Loucy (cell line): ENCODE measurements at regions not wholly inside any gene's neighbourhood (a gene's known extent, or its start where the extent isn't known, plus 50 kb on each side); places are given as distances from the start of the nearest gene placed in this dataset.

Source experiments
- H2AFZ ChIP-seq: fragments of 200-600 bp; sonication (generic); 2 replicates; pipeline ENCODE4 v1.6.0; 2016; ENCODE audit warnings: antibody characterized with exemption, mild to moderate bottlenecking, low read length, moderate library complexity
- H3F3A ChIP-seq: fragments of 200-600 bp; 2 replicates; pipeline ENCODE4 v1.6.0; 2016; ENCODE audit warnings: antibody characterized with exemption, low read depth, mild to moderate bottlenecking
- H3K27me3 ChIP-seq: fragments of 200-600 bp; sonication (generic); 2 replicates; pipeline ENCODE4 v1.6.1; 2014; ENCODE audit warnings: low read length, mild to moderate bottlenecking; ENCODE audit not compliant: insufficient read depth, poor library complexity, severe bottlenecking
- H3K36me3 ChIP-seq: fragments of 200-600 bp; sonication (generic); 2 replicates; pipeline ENCODE4 v1.6.1; 2016; ENCODE audit warnings: low read length; ENCODE audit not compliant: insufficient read depth
- H3K4me1 ChIP-seq: fragments of 200-600 bp; sonication (generic); 2 replicates; pipeline ENCODE4 v1.5.1; 2014; ENCODE audit warnings: low read length, mild to moderate bottlenecking; ENCODE audit not compliant: insufficient read depth, poor library complexity, severe bottlenecking
- H3K4me2 ChIP-seq: fragments of 200-600 bp; sonication (generic); 2 replicates; pipeline ENCODE4 v1.6.0; 2014; ENCODE audit warnings: antibody characterized with exemption, low read length, low read depth, mild to moderate bottlenecking; ENCODE audit not compliant: poor library complexity, severe bottlenecking
- H3K4me3 ChIP-seq: fragments of 200-600 bp; sonication (generic); 2 replicates; pipeline ENCODE4 v1.5.1; 2014; ENCODE audit warnings: low read length, mild to moderate bottlenecking, mixed read lengths; ENCODE audit not compliant: poor library complexity, severe bottlenecking
- H3K79me2 ChIP-seq: fragments of 200-600 bp; sonication (generic); 2 replicates; pipeline ENCODE4 v1.6.1; 2014; ENCODE audit warnings: low read length; ENCODE audit not compliant: insufficient read depth
- H3K9ac ChIP-seq: fragments of 200-600 bp; sonication (generic); 2 replicates; pipeline ENCODE4 v1.6.0; 2014; ENCODE audit warnings: mild to moderate bottlenecking, low read depth, low read length, moderate library complexity; ENCODE audit not compliant: poor library complexity, severe bottlenecking
- H3K9me2 ChIP-seq: fragments of 200-600 bp; sonication (generic); replicated peaks from 2 replicates; pipeline ENCODE4 v1.6.1; 2016; ENCODE audit warnings: low read depth, low read length, mixed read lengths
- H3K9me3 ChIP-seq: fragments of 200-600 bp; sonication (generic); 2 replicates; pipeline ENCODE4 v1.6.1; 2014; ENCODE audit warnings: mild to moderate bottlenecking, antibody characterized with exemption, low read length, low read depth; ENCODE audit not compliant: insufficient read depth
- H4K20me1 ChIP-seq: fragments of 200-600 bp; sonication (generic); 2 replicates; pipeline ENCODE4 v1.6.0; 2014; ENCODE audit warnings: antibody characterized with exemption, low read length, mild to moderate bottlenecking; ENCODE audit not compliant: insufficient read depth, poor library complexity, severe bottlenecking
- EZH2phosphoT487 ChIP-seq: fragments of 200-600 bp; IDR thresholded peaks from 2 replicates; pipeline ENCODE4 v1.6.1; 2018; ENCODE audit warnings: antibody characterized with exemption, mild to moderate bottlenecking, moderate library complexity, borderline replicate concordance
- TF ChIP-seq, protein P1 (sequence below): fragments of 200-600 bp; sonication (generic); conservative IDR thresholded peaks from 2 replicates; pipeline ENCODE4 v1.5.1; 2014; ENCODE audit warnings: mild to moderate bottlenecking, antibody characterized with exemption, low read length

DNA sequence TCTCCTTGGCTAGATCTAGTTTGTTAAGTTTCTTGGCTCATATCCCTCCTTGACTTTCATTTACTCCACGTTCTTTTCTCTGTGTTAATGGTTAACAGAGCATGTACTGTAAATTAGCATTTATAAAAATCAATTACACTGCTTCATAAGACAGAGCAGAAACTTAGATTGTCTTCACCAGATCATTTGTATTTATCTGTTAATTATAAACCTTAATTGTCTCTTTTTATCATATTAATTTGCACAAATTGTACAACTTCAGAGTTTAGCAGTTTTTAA, 221.2 kb upstream of the EGLN3 start:
- H3K27me3 ChIP-seq: no peaks in the 10 kb centered on the region
- no peaks in the 10 kb centered on the region for H3K36me3 ChIP-seq
- H3K79me2 ChIP-seq: no peaks in the 10 kb centered on the region
- H3K4me2 ChIP-seq: no peak overlapping the region
- no peaks in the 10 kb centered on the region for H3K9me3 ChIP-seq
- no peaks in the 10 kb centered on the region for H3K9me2 ChIP-seq
- H4K20me1 ChIP-seq: no peaks in the 10 kb centered on the region
- H3F3A ChIP-seq: no peaks in the 10 kb centered on the region
- no peaks in the 10 kb centered on the region for H3K4me1 ChIP-seq
- H3K4me3 ChIP-seq: no peak overlapping the region
- TF ChIP-seq, protein P1, sequence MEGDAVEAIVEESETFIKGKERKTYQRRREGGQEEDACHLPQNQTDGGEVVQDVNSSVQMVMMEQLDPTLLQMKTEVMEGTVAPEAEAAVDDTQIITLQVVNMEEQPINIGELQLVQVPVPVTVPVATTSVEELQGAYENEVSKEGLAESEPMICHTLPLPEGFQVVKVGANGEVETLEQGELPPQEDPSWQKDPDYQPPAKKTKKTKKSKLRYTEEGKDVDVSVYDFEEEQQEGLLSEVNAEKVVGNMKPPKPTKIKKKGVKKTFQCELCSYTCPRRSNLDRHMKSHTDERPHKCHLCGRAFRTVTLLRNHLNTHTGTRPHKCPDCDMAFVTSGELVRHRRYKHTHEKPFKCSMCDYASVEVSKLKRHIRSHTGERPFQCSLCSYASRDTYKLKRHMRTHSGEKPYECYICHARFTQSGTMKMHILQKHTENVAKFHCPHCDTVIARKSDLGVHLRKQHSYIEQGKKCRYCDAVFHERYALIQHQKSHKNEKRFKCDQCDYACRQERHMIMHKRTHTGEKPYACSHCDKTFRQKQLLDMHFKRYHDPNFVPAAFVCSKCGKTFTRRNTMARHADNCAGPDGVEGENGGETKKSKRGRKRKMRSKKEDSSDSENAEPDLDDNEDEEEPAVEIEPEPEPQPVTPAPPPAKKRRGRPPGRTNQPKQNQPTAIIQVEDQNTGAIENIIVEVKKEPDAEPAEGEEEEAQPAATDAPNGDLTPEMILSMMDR: no peak
- no peak for TF ChIP-seq EZH2phosphoT487
- H3K9ac ChIP-seq: no peak overlapping the region
- no peak overlapping the region for H2AFZ ChIP-seq

DNA sequence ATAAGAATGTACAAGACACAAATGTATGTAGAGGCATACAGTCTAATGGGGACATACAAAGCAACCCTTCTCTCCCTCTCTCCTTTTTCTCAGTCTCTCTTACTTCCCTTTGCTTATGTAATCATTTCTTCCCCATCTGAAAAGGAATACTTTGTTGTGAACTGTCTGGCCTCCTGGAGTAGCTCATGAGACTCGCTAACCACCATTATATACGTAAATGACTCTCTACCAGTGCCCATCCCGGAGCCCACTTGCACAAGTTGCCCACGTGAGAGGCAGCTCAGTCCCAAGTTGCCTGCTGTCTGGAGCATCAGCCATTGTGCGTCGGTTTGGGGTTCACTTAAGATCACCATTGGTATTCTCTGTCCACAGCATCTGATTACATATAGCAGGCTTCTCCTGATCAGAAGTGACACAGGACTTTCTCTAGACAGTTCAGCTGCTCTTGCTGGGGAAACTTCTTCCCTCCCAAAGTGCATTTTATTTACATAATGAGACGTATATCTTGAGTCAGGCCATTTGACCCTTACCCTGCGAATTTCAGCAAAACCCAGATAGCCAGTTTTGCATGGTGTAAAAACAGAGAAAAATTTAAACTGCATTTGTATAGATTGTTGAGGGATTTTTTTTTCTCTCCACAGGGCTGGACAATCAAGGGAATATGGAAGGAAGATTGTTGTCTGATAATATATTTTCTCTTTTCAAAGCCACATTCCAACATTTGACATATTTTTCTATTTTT, 220.7 kb upstream of the EGLN3 start:
- no peak overlapping the region for H2AFZ ChIP-seq
- no peaks in the 10 kb centered on the region for H3K27me3 ChIP-seq
- no peak overlapping the region for H3K4me3 ChIP-seq
- H3K4me2 ChIP-seq: no peak overlapping the region
- no peaks in the 10 kb centered on the region for H3K36me3 ChIP-seq
- no peaks in the 10 kb centered on the region for H3K4me1 ChIP-seq
- no peaks in the 10 kb centered on the region for H4K20me1 ChIP-seq
- no peaks in the 10 kb centered on the region for H3F3A ChIP-seq
- H3K9ac ChIP-seq: no peak overlapping the region
- H3K79me2 ChIP-seq: no peaks in the 10 kb centered on the region
- H3K9me2 ChIP-seq: no peaks in the 10 kb centered on the region
- no peak for TF ChIP-seq EZH2phosphoT487
- TF ChIP-seq, protein P1: no peak
- no peaks in the 10 kb centered on the region for H3K9me3 ChIP-seq

DNA sequence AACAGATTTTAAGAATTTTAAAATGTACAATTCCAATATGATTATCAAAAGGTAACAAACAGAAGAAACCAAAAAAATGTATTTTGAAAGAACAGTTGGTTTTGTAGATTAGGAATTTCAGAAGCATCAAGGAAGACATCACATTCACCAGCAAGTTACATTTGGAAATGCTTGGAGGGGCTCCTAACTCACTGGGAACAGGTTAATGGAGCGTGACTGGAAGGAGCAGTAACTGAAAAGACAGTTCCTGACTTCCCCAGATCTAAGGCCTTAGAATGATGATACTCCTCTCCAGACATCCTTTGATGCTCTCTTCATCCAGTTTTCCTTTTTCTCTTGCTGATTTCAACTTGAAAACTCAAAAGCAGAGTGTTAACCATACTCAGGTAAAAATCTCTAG, 220.0 kb upstream of the EGLN3 start:
- H3K9ac ChIP-seq: no peak overlapping the region
- no peaks in the 10 kb centered on the region for H3K9me3 ChIP-seq
- no peak overlapping the region for H3K4me3 ChIP-seq
- TF ChIP-seq, protein P1: no peak
- no peak for TF ChIP-seq EZH2phosphoT487
- H4K20me1 ChIP-seq: no peaks in the 10 kb centered on the region
- H3K79me2 ChIP-seq: no peaks in the 10 kb centered on the region
- no peak overlapping the region for H2AFZ ChIP-seq
- H3K36me3 ChIP-seq: no peaks in the 10 kb centered on the region
- H3F3A ChIP-seq: no peaks in the 10 kb centered on the region
- no peaks in the 10 kb centered on the region for H3K27me3 ChIP-seq
- no peak overlapping the region for H3K4me2 ChIP-seq
- no peaks in the 10 kb centered on the region for H3K4me1 ChIP-seq
- H3K9me2 ChIP-seq: no peaks in the 10 kb centered on the region
